ENCODE measurements at regions not wholly inside any gene's neighbourhood (a gene's known extent, or its start where the extent isn't known, plus 50 kb on each side); places are given as distances from the start of the nearest gene placed in this dataset.

- no peaks in the 10 kb centered on the region for H3K36me3 ChIP-seq (ENCODE audit: control insufficient read depth in 2 of 2, insufficient read depth in 2 of 2, low read length in 2 of 2)
- H3K27ac ChIP-seq (ENCODE audit: low read depth in 2 of 2, low read length in 2 of 2), result no peak overlapping the region
- H3K4me1 ChIP-seq (ENCODE audit: control insufficient read depth in 2 of 2, insufficient read depth in 2 of 2, low read length in 2 of 2), result no peaks in the 10 kb centered on the region
- H3K27me3 ChIP-seq (ENCODE audit: control insufficient read depth in 2 of 2, insufficient read depth in 2 of 2, low read length in 2 of 2), result no peaks in the 10 kb centered on the region
- H3K9me3 ChIP-seq (ENCODE audit: control insufficient read depth in 2 of 2, low read length in 2 of 2), result no peaks in the 10 kb centered on the region
- no peak overlapping the region for H3K4me3 ChIP-seq (ENCODE audit: low read length in 2 of 2)
- no peak overlapping the region for H3K9ac ChIP-seq (ENCODE audit: low read depth in 1 of 2, low read length in 2 of 2)
These were observed 411.3 kb downstream of the PTPRU start for GRCh38 chr1:29647581-29647980.

- Histone ChIP-seq H3K27me3 (ENCODE audit: control insufficient read depth in 2 of 2, insufficient read depth in 2 of 2, low read length in 2 of 2) (no peaks in the 10 kb centered on the region), H3K27ac (ENCODE audit: low read depth in 2 of 2, low read length in 2 of 2) (no peak overlapping the region), H3K4me3 (ENCODE audit: low read length in 2 of 2) (no peak overlapping the region), H3K9ac (ENCODE audit: low read depth in 1 of 2, low read length in 2 of 2) (no peak overlapping the region), H3K4me1 (ENCODE audit: control insufficient read depth in 2 of 2, insufficient read depth in 2 of 2, low read length in 2 of 2) (no peaks in the 10 kb centered on the region), H3K36me3 (ENCODE audit: control insufficient read depth in 2 of 2, insufficient read depth in 2 of 2, low read length in 2 of 2) (no peaks in the 10 kb centered on the region), H3K9me3 (ENCODE audit: control insufficient read depth in 2 of 2, low read length in 2 of 2) (no peaks in the 10 kb centered on the region)
These were observed 409.9 kb downstream of the PTPRU start for GRCh38 chr1:29646161-29646775.

DNA sequence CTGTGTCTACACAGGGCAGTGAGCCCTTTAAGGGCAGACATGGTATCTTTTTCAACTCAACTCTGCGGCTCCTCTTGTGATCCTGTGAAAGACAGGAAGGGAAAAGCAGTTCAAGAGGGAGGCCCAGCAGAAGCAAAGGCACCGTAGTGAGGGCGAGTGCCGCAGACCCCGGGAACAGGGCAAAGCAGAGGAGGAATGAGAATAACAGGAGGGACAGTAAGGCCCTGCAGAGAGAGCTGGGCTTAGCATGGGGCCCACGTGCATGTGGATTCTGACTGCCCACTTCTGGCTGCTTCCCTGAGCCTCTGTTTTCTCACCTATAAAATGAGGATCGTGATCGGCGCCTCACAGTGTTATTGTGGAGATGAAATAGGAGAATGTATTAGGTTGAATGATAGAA, 409.3 kb downstream of the PTPRU start:
- H3K9me3 ChIP-seq (ENCODE audit: control insufficient read depth in 2 of 2, low read length in 2 of 2), result no peaks in the 10 kb centered on the region
- no peaks in the 10 kb centered on the region for H3K36me3 ChIP-seq (ENCODE audit: control insufficient read depth in 2 of 2, insufficient read depth in 2 of 2, low read length in 2 of 2)
- no peaks in the 10 kb centered on the region for H3K27me3 ChIP-seq (ENCODE audit: control insufficient read depth in 2 of 2, insufficient read depth in 2 of 2, low read length in 2 of 2)
- H3K4me3 ChIP-seq (ENCODE audit: low read length in 2 of 2), result no peak overlapping the region
- no peak overlapping the region for H3K9ac ChIP-seq (ENCODE audit: low read depth in 1 of 2, low read length in 2 of 2)
- no peak overlapping the region for H3K27ac ChIP-seq (ENCODE audit: low read depth in 2 of 2, low read length in 2 of 2)
- no peaks in the 10 kb centered on the region for H3K4me1 ChIP-seq (ENCODE audit: control insufficient read depth in 2 of 2, insufficient read depth in 2 of 2, low read length in 2 of 2)

DNA sequence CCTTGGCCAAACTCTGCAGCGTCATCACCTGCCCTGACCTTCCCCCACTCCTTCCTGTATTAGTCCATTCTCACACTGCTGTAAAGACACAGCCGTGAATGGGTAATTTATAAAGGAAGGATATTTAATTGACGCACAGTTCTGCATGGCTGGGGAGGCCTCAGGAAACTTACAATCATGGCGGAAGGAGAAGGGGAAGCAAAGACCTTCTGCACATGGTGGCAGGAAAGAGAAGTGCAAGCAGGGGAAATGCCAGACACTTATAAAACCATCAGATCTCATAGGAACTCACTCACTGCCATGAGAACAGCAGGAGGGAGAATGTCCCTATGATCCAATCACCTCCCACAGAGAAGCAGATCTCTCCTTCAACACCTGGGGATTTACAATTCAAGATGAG, 408.5 kb downstream of the PTPRU start:
- no peaks in the 10 kb centered on the region for H3K9me3 ChIP-seq (ENCODE audit: control insufficient read depth in 2 of 2, low read length in 2 of 2)
- H3K9ac ChIP-seq (ENCODE audit: low read depth in 1 of 2, low read length in 2 of 2), result no peak overlapping the region
- H3K36me3 ChIP-seq (ENCODE audit: control insufficient read depth in 2 of 2, insufficient read depth in 2 of 2, low read length in 2 of 2), result no peaks in the 10 kb centered on the region
- H3K4me3 ChIP-seq (ENCODE audit: low read length in 2 of 2), result no peak overlapping the region
- no peaks in the 10 kb centered on the region for H3K4me1 ChIP-seq (ENCODE audit: control insufficient read depth in 2 of 2, insufficient read depth in 2 of 2, low read length in 2 of 2)
- no peak overlapping the region for H3K27ac ChIP-seq (ENCODE audit: low read depth in 2 of 2, low read length in 2 of 2)
- H3K27me3 ChIP-seq (ENCODE audit: control insufficient read depth in 2 of 2, insufficient read depth in 2 of 2, low read length in 2 of 2), result no peaks in the 10 kb centered on the region

- Histone ChIP-seq H3K4me1 (ENCODE audit: control insufficient read depth in 2 of 2, insufficient read depth in 2 of 2, low read length in 2 of 2) (no peaks in the 10 kb centered on the region), H3K27ac (ENCODE audit: low read depth in 2 of 2, low read length in 2 of 2) (no peak overlapping the region), H3K4me3 (ENCODE audit: low read length in 2 of 2) (no peak overlapping the region), H3K36me3 (ENCODE audit: control insufficient read depth in 2 of 2, insufficient read depth in 2 of 2, low read length in 2 of 2) (no peaks in the 10 kb centered on the region), H3K9me3 (ENCODE audit: control insufficient read depth in 2 of 2, low read length in 2 of 2) (no peaks in the 10 kb centered on the region), H3K27me3 (ENCODE audit: control insufficient read depth in 2 of 2, insufficient read depth in 2 of 2, low read length in 2 of 2) (no peaks in the 10 kb centered on the region), H3K9ac (ENCODE audit: low read depth in 1 of 2, low read length in 2 of 2) (no peak overlapping the region)
These were observed 407.6 kb downstream of the PTPRU start for GRCh38 chr1:29643838-29644440.

- H3K27ac ChIP-seq (ENCODE audit: low read depth in 2 of 2, low read length in 2 of 2), result no peak overlapping the region
- H3K27me3 ChIP-seq (ENCODE audit: control insufficient read depth in 2 of 2, insufficient read depth in 2 of 2, low read length in 2 of 2), result no peaks in the 10 kb centered on the region
- H3K9ac ChIP-seq (ENCODE audit: low read depth in 1 of 2, low read length in 2 of 2), result no peak overlapping the region
- H3K36me3 ChIP-seq (ENCODE audit: control insufficient read depth in 2 of 2, insufficient read depth in 2 of 2, low read length in 2 of 2), result no peaks in the 10 kb centered on the region
- no peak overlapping the region for H3K4me3 ChIP-seq (ENCODE audit: low read length in 2 of 2)
- H3K4me1 ChIP-seq (ENCODE audit: control insufficient read depth in 2 of 2, insufficient read depth in 2 of 2, low read length in 2 of 2), result no peaks in the 10 kb centered on the region
- H3K9me3 ChIP-seq (ENCODE audit: control insufficient read depth in 2 of 2, low read length in 2 of 2), result no peaks in the 10 kb centered on the region
These were observed 407.0 kb downstream of the PTPRU start for GRCh38 chr1:29643281-29643680.

DNA sequence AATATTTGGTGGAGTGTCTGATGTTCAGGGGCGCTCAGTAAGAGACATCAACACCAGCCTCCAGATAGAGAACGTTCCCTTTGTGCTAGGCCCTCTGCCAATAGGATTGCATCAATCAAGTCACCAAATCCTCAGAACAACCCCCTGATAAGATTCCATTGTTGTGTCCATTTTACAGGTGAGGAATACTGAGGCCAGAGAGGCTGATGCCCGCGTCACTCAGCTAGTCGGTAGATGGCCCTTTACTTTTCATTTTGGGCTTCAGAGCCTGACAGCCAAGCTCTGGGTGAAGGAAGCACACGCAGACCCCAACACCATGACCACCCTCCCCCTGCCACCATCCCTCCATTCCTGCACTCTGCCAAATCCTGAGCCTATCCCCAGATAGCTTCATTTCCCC, 406.2 kb downstream of the PTPRU start:
- Histone ChIP-seq H3K36me3 (ENCODE audit: control insufficient read depth in 2 of 2, insufficient read depth in 2 of 2, low read length in 2 of 2) (no peaks in the 10 kb centered on the region), H3K9me3 (ENCODE audit: control insufficient read depth in 2 of 2, low read length in 2 of 2) (no peaks in the 10 kb centered on the region), H3K27ac (ENCODE audit: low read depth in 2 of 2, low read length in 2 of 2) (no peak overlapping the region), H3K4me1 (ENCODE audit: control insufficient read depth in 2 of 2, insufficient read depth in 2 of 2, low read length in 2 of 2) (no peaks in the 10 kb centered on the region), H3K4me3 (ENCODE audit: low read length in 2 of 2) (no peak overlapping the region), H3K27me3 (ENCODE audit: control insufficient read depth in 2 of 2, insufficient read depth in 2 of 2, low read length in 2 of 2) (no peaks in the 10 kb centered on the region), H3K9ac (ENCODE audit: low read depth in 1 of 2, low read length in 2 of 2) (no peak overlapping the region)

- Histone ChIP-seq H3K27ac (ENCODE audit: low read depth in 2 of 2, low read length in 2 of 2) (no peak overlapping the region), H3K27me3 (ENCODE audit: control insufficient read depth in 2 of 2, insufficient read depth in 2 of 2, low read length in 2 of 2) (no peaks in the 10 kb centered on the region), H3K9ac (ENCODE audit: low read depth in 1 of 2, low read length in 2 of 2) (no peak overlapping the region), H3K9me3 (ENCODE audit: control insufficient read depth in 2 of 2, low read length in 2 of 2) (no peaks in the 10 kb centered on the region), H3K4me1 (ENCODE audit: control insufficient read depth in 2 of 2, insufficient read depth in 2 of 2, low read length in 2 of 2) (no peaks in the 10 kb centered on the region), H3K4me3 (ENCODE audit: low read length in 2 of 2) (no peak overlapping the region), H3K36me3 (ENCODE audit: control insufficient read depth in 2 of 2, insufficient read depth in 2 of 2, low read length in 2 of 2) (no peaks in the 10 kb centered on the region)
These were observed 405.6 kb downstream of the PTPRU start for GRCh38 chr1:29641921-29642320.

DNA sequence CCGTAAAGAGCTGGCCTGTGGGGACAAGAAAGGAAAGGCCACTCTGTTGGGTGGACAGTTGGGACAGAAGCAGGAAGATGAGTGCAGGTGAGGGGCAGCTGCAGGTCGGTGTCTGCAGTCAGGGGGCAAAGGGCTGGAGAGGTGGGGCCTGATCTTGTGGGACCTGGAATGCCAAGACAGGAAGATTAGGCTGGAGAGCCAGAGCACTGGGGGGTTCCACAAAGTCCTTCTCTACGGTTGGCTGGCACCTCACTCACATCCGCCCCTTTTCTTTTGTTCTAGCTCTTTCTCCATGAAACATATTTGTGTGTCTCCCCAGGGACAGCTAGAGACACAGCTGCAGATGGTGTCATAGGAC, 404.1 kb downstream of the PTPRU start:
- no peak overlapping the region for H3K27ac ChIP-seq (ENCODE audit: low read depth in 2 of 2, low read length in 2 of 2)
- no peaks in the 10 kb centered on the region for H3K9me3 ChIP-seq (ENCODE audit: control insufficient read depth in 2 of 2, low read length in 2 of 2)
- no peaks in the 10 kb centered on the region for H3K4me1 ChIP-seq (ENCODE audit: control insufficient read depth in 2 of 2, insufficient read depth in 2 of 2, low read length in 2 of 2)
- no peaks in the 10 kb centered on the region for H3K27me3 ChIP-seq (ENCODE audit: control insufficient read depth in 2 of 2, insufficient read depth in 2 of 2, low read length in 2 of 2)
- H3K9ac ChIP-seq (ENCODE audit: low read depth in 1 of 2, low read length in 2 of 2), result no peak overlapping the region
- no peaks in the 10 kb centered on the region for H3K36me3 ChIP-seq (ENCODE audit: control insufficient read depth in 2 of 2, insufficient read depth in 2 of 2, low read length in 2 of 2)
- no peak overlapping the region for H3K4me3 ChIP-seq (ENCODE audit: low read length in 2 of 2)

DNA sequence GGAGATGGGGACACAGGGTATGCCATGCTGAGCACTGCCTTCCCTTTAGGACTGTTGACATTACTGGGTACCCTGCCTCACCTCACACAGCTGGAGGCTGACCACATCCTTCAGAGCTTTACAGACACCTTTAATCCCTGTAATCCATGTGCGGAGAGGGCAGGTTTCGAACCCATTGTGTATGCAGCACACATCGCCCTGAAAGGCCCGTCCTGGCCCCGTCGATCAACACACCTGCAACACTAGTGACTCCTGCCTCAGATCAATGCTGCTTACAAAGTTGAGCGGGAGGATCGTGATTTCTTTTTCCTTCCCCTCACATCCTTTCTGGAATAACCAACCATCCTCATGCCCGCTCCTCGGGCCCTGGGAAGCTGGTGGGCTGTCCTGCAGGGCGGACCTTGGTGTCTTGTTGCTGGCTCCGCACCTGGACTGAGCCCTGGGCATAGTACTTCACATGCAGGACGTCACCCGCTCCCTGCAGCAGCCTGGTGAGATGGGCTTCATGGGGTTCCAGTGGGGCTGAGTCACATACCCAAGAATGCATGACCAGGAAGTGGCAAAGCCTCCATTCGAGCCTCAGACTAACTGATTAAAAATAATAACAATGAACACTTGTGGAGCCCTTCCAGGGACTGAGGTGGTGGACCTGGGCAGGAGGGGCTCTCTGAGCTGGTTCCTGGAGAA, 403.6 kb downstream of the PTPRU start:
- Histone ChIP-seq H3K9ac (ENCODE audit: low read depth in 1 of 2, low read length in 2 of 2) (no peak overlapping the region), H3K9me3 (ENCODE audit: control insufficient read depth in 2 of 2, low read length in 2 of 2) (no peaks in the 10 kb centered on the region), H3K36me3 (ENCODE audit: control insufficient read depth in 2 of 2, insufficient read depth in 2 of 2, low read length in 2 of 2) (no peaks in the 10 kb centered on the region), H3K27me3 (ENCODE audit: control insufficient read depth in 2 of 2, insufficient read depth in 2 of 2, low read length in 2 of 2) (no peaks in the 10 kb centered on the region), H3K4me3 (ENCODE audit: low read length in 2 of 2) (no peak overlapping the region), H3K27ac (ENCODE audit: low read depth in 2 of 2, low read length in 2 of 2) (no peak overlapping the region), H3K4me1 (ENCODE audit: control insufficient read depth in 2 of 2, insufficient read depth in 2 of 2, low read length in 2 of 2) (no peaks in the 10 kb centered on the region)

Data from mucosa of rectum (tissue), 2 donors.